ENCODE measurements at regions not wholly inside any gene's neighbourhood (a gene's known extent, or its start where the extent isn't known, plus 50 kb on each side); places are given as distances from the start of the nearest gene placed in this dataset.

GRCh38 chr2:173821451-173821850 is 143.7 kb downstream of the SP3 start:
- TF ChIP-seq ZNF274 (IDR thresholded peaks at IDR 0.05; ENCODE audit: low read depth, low read length) (no peak), YY1 (IDR thresholded peaks at IDR 0.05; ENCODE audit: insufficient read depth, insufficient read length) (no peak), SUZ12 (IDR thresholded peaks at IDR 0.05; ENCODE audit: extremely low read depth, insufficient read depth, insufficient read length) (no peak)
